Lung (tissue), 11 donors: ENCODE measurements at regions not wholly inside any gene's neighbourhood (a gene's known extent, or its start where the extent isn't known, plus 50 kb on each side); places are given as distances from the start of the nearest gene placed in this dataset.
A peak's percentile ranks its signal among the peaks of the same experiment; 100 is the strongest.

Experiments used
- ATAC-seq: fragments of 200-7000 bp; cut with Tn5 transposase; one replicate; pipeline ENCODE4 v1.9.1; 2020; ENCODE audit warnings: moderate number of reproducible peaks; ENCODE audit not compliant: insufficient read depth, low FRiP score
- DNase-seq, 3 donors: peaks; one replicate each; pipeline ENCODE4 v3.0.0-alpha.2; 2013 to 2017
- H3K27ac ChIP-seq, 2 donors: one replicate each; pipeline ENCODE4 v1.5.1; 2013; ENCODE audit warnings: mild to moderate bottlenecking in 2 of 2, moderate library complexity in 2 of 2, control low read depth in 1 of 2, inconsistent platforms in 1 of 2, low read depth in 1 of 2, low read length in 1 of 2
- H3K27me3 ChIP-seq, 3 donors: one replicate each; pipeline ENCODE4 v1.5.1; 2013; ENCODE audit warnings: low read length in 2 of 3; ENCODE audit not compliant: control insufficient read depth in 3 of 3, insufficient read depth in 3 of 3
- H3K36me3 ChIP-seq, 4 donors: one replicate each; pipeline ENCODE4 v1.5.1; 2013; ENCODE audit warnings: low read length in 4 of 4, mild to moderate bottlenecking in 1 of 4, moderate library complexity in 1 of 4; ENCODE audit not compliant: control insufficient read depth in 4 of 4, insufficient read depth in 4 of 4
- H3K4me1 ChIP-seq, 5 donors: one replicate each; pipeline ENCODE4 v1.5.1; 2013; ENCODE audit warnings: low read length in 5 of 5, mild to moderate bottlenecking in 2 of 5, moderate library complexity in 1 of 5; ENCODE audit not compliant: control insufficient read depth in 5 of 5, insufficient read depth in 5 of 5
- H3K4me3 ChIP-seq: one replicate; pipeline ENCODE4 v1.5.1; 2013; ENCODE audit warnings: mild to moderate bottlenecking, control low read depth, moderate library complexity
- H3K9ac ChIP-seq, 2 donors: one replicate each; pipeline ENCODE4 v1.5.1; 2013; ENCODE audit warnings: low read length in 2 of 2, control low read depth in 1 of 2; ENCODE audit not compliant: insufficient read depth in 1 of 2
- H3K9me3 ChIP-seq, 4 donors: one replicate each; pipeline ENCODE4 v1.5.1; 2013; ENCODE audit warnings: low read length in 3 of 4, mild to moderate bottlenecking in 1 of 4, moderate library complexity in 1 of 4; ENCODE audit not compliant: control insufficient read depth in 4 of 4, insufficient read depth in 3 of 4
- WGBS, 2 donors: extraction: QIAGEN DNeasy Blood & Tissue Kit; methylation state at CpG; one replicate each; pipeline ENCODE4 v1.1.7; 2013; 5-methylcytosine and 5-hydroxymethylcytosine counted together
- TF ChIP-seq, protein P1 (sequence below): IDR thresholded peaks from 2 replicates; pipeline ENCODE4 v1.5.1; 2012; ENCODE audit warnings: mild to moderate bottlenecking; ENCODE audit errors: control extremely low read depth, extremely low read depth
- donor health status: control.
- donor health status: control.
- donor health status: Bipolar disorder and iron deficiency.
- donor health status: healthy.
- donor health status: DM: yes; HTN: yes; CAD: no.

DNA sequence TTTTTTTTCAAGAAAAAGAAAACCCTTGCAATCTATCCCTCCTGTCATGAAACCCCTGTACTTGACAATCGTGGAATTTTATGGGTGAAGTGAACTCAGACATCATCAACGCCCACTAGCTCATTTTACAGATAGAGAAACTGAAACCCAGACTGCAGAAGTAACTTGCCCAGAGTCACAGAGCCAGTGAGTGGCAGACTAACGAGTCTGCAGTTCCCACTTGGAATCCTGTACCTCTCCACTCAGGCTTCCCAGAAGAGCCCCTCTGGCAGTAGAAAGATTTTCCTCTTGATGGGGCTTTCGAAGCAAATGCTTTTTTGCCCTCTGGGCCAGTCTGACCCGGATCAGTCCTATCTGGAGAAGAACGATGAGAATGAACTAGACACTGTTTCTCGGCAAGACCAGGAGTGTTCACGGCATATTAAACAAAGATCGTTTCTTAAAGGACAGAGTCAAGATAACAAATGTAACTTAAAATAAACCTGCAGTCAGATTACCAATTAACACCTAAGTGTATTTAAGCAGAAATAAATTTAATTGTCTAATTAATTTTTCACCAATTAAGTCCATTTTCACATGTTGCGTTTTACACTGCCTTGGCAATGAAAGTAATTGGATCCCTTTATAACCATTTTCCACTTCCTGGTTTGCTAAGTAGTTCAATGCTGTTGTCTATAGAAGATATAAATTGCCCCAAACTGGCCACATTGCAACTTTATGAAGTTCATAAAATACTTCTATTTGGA lies 61.3 kb upstream of the CREB3L1 start:
- TF ChIP-seq, protein P1, sequence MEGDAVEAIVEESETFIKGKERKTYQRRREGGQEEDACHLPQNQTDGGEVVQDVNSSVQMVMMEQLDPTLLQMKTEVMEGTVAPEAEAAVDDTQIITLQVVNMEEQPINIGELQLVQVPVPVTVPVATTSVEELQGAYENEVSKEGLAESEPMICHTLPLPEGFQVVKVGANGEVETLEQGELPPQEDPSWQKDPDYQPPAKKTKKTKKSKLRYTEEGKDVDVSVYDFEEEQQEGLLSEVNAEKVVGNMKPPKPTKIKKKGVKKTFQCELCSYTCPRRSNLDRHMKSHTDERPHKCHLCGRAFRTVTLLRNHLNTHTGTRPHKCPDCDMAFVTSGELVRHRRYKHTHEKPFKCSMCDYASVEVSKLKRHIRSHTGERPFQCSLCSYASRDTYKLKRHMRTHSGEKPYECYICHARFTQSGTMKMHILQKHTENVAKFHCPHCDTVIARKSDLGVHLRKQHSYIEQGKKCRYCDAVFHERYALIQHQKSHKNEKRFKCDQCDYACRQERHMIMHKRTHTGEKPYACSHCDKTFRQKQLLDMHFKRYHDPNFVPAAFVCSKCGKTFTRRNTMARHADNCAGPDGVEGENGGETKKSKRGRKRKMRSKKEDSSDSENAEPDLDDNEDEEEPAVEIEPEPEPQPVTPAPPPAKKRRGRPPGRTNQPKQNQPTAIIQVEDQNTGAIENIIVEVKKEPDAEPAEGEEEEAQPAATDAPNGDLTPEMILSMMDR: no peak
- peak in 2 of 3 donors; percentile 17 to 27 for DNase-seq
- Histone ChIP-seq H3K9ac (no peak overlapping the region), H3K9me3 (no peaks in the 10 kb centered on the region), H3K27ac (no peak overlapping the region), H3K36me3 (no peaks in the 10 kb centered on the region), H3K4me1 (no peaks in the 10 kb centered on the region), H3K4me3 (no peak overlapping the region), H3K27me3 (no peaks in the 10 kb centered on the region)
- no peak for ATAC-seq
- WGBS, 2 donors: 40 to 66% methylated on average over 10 of the region's 10 CpGs

DNA sequence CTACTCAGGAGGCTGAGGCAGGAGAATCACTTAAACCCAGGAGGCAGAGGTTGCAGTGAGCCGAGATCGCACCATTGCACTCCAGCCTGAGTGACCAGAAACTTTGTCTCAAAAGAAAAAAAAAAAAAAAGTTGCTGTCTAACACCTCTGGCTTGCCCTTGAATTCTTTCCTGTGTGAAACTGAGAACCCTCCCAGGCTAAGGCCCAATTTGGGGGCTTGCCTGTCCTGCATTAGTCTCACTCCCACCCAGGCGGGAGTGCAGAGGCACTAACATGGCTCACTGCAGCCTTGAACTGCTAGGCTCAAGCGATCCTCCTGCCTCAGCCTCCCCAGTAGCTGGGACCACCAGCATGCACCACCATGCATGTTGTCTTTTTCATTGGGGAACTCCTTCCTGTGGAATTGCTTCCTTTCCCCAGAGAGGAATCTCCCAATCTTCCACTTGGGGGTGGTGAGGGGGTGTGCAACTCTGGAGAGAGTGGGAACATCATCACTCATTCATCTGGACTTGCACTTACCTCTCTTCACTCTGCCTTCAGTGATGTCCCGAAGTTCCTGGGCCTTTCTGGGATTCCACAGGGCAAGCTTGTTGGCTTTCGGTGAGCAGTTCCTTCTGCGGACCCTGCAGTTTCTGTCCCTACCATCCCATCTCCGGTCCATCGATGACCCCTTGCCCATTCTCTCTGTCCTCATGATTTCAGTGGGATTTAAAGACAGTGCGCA lies 62.1 kb upstream of the CREB3L1 start:
- no peak overlapping the region for H3K4me3 ChIP-seq
- TF ChIP-seq, protein P1: no peak
- no peaks in the 10 kb centered on the region for H3K4me1 ChIP-seq
- DNase-seq (no peak), ATAC-seq (no peak)
- no peak overlapping the region for H3K9ac ChIP-seq
- H3K36me3 ChIP-seq: no peaks in the 10 kb centered on the region
- H3K9me3 ChIP-seq: no peaks in the 10 kb centered on the region
- no peaks in the 10 kb centered on the region for H3K27me3 ChIP-seq
- WGBS, 2 donors: 96 to 98% methylated on average over 10 of the region's 10 CpGs
- H3K27ac ChIP-seq: no peak overlapping the region

DNA sequence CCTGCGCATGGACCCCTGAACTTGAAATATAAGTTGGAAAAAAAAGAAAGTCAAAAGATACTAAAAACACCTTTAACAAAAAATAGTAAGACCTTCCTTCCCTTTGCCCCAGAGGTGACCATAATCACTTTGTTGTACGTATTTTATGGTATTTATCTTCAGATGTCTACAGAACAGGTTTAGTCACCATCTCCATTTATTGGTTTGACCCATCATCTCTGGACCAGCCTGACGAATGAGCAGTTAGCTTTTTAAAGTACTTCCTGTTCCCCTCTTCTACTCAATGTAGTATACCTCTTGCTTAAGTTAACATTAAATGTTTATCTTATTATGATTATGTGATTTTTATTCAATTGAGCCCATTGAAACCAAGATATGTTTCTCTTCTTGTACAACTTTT lies 64.7 kb upstream of the CREB3L1 start:
- 74 to 78% methylated on average over 3 of the region's 3 CpGs for WGBS, 2 donors

More for the DNA sequence above, 64.7 kb upstream of the CREB3L1 start:
- H3K27me3 ChIP-seq: no peaks in the 10 kb centered on the region
- TF ChIP-seq, protein P1: no peak
- H3K27ac ChIP-seq: no peak overlapping the region
- ATAC-seq (no peak), DNase-seq (no peak)
- no peaks in the 10 kb centered on the region for H3K9me3 ChIP-seq
- no peak overlapping the region for H3K4me3 ChIP-seq
- no peak overlapping the region for H3K9ac ChIP-seq
- H3K4me1 ChIP-seq: no peaks in the 10 kb centered on the region
- H3K36me3 ChIP-seq: no peaks in the 10 kb centered on the region
